GM12878 (cell line): ENCODE measurements at regions not wholly inside any gene's neighbourhood (a gene's known extent, or its start where the extent isn't known, plus 50 kb on each side); places are given as distances from the start of the nearest gene placed in this dataset.

Experiments used
- ATAC-seq: fragments of 200-7000 bp; cut with Tn5 transposase; 3 replicates; pipeline ENCODE4 v1.9.1; 2020; ENCODE audit warnings: mild to moderate bottlenecking, moderate library complexity
- BruUV-seq: library from RNA; stranded (reverse); fragments of 400-500 nt; replicated peaks from 2 replicates; lab custom pipeline; 2021; lab: Mats Ljungman, UMichigan
- CTCF ChIA-PET: fragments of 300-600 bp; sonication (Branson Sonifier 250); formaldehyde crosslinking; extraction: SDS; loops from one replicate; lab custom pipeline; 2021; ENCODE audit warnings: inconsistent platforms; lab: Yijun Ruan, JAX
- POLR2A ChIA-PET: fragments of 350-600 bp; formaldehyde crosslinking; extraction: SDS; loops from one replicate; lab custom pipeline; 2021; ENCODE audit warnings: inconsistent platforms; lab: Charles Lee
- RAD21 ChIA-PET: fragments of 300-600 bp; sonication (Branson Sonifier 250); formaldehyde crosslinking; loops from one replicate; lab custom pipeline; 2023; ENCODE audit warnings: antibody characterized with exemption; ENCODE audit not compliant: unreplicated experiment; lab: Charles Lee
- SMC1A ChIA-PET: fragments of 300-600 bp; sonication (Branson Sonifier 250); formaldehyde crosslinking; loops from one replicate; lab custom pipeline; 2023; ENCODE audit not compliant: unreplicated experiment, uncharacterized antibody; lab: Charles Lee
- DNase-seq: peaks from one replicate; pipeline ENCODE4 v3.0.0-alpha.2; 2011; ENCODE audit warnings: low read depth, low spot score
- FAIRE-seq: peaks from 3 replicates; lab custom pipeline; 2011; peaks lifted over from hg19 to GRCh38; lab: Jason Lieb, UNC
- H2AFZ ChIP-seq: 2 replicates; pipeline ENCODE4 v1.6.0; 2011; ENCODE audit warnings: low read depth, low read length, control low read depth; ENCODE audit not compliant: control insufficient read depth
- H3K27ac ChIP-seq: 2 replicates; pipeline ENCODE4 v1.5.1; 2011; ENCODE audit warnings: control low read depth; ENCODE audit not compliant: control insufficient read depth, insufficient read depth
- H3K27me3 ChIP-seq, 2 experiments: replicated peaks in 1 of 2; 2 replicates each; pipeline versions ENCODE4 v1.6.0 to v1.6.1; 2011; ENCODE audit warnings: low read length in 1 of 2; ENCODE audit not compliant: control insufficient read depth in 2 of 2, insufficient read depth in 2 of 2
- H3K36me3 ChIP-seq, 2 experiments: 2 replicates each; pipeline ENCODE4 v1.5.1; 2011; ENCODE audit warnings: low read length in 1 of 2; ENCODE audit not compliant: control insufficient read depth in 2 of 2, insufficient read depth in 2 of 2
- H3K4me1 ChIP-seq: 2 replicates; pipeline ENCODE4 v1.6.1; 2011; ENCODE audit warnings: mild to moderate bottlenecking, low read length, moderate library complexity, mixed read lengths; ENCODE audit not compliant: control insufficient read depth, insufficient read depth
- H3K4me2 ChIP-seq: 2 replicates; pipeline ENCODE4 v1.6.0; 2011; ENCODE audit warnings: control low read depth; ENCODE audit not compliant: control insufficient read depth, insufficient read depth
- H3K4me3 ChIP-seq: fragments of 200-600 bp; sonication (generic); 2 replicates; pipeline ENCODE4 v1.5.1; 2016
- H3K79me2 ChIP-seq: 2 replicates; pipeline ENCODE4 v1.6.0; 2011; ENCODE audit warnings: low read length; ENCODE audit not compliant: control insufficient read depth, insufficient read depth
- H3K9ac ChIP-seq: 2 replicates; pipeline ENCODE4 v1.8.0; 2011; ENCODE audit warnings: low read length, control low read depth, mixed read lengths; ENCODE audit not compliant: control insufficient read depth, insufficient read depth
- H3K9me3 ChIP-seq: replicated peaks from 3 replicates; pipeline ENCODE4 v1.5.1; 2011; ENCODE audit warnings: mild to moderate bottlenecking, low read length; ENCODE audit not compliant: control insufficient read depth, insufficient read depth
- H4K20me1 ChIP-seq: 2 replicates; pipeline ENCODE4 v1.6.0; 2011; ENCODE audit not compliant: control insufficient read depth, insufficient read depth
- BHLHE40 ChIP-seq, 2 experiments: fragments of 450-650 bp in 1 of 2; IDR thresholded peaks; 2 replicates each; pipeline ENCODE4 v1.6.1; 2011 to 2017; ENCODE audit warnings: low read depth in 2 of 2, borderline replicate concordance in 1 of 2, improper control_type of control experiment in 1 of 2, low read length in 1 of 2, mild to moderate bottlenecking in 1 of 2
- CHD4 ChIP-seq: fragments of 200-600 bp; sonication (generic); IDR thresholded peaks from 2 replicates; pipeline ENCODE4 v1.6.1; 2016; ENCODE audit warnings: mild to moderate bottlenecking
- NBN ChIP-seq: fragments of 450-650 bp; IDR thresholded peaks from 2 replicates; pipeline ENCODE4 v1.6.1; 2016
- RFX5 ChIP-seq: IDR thresholded peaks from 2 replicates; pipeline ENCODE4 v1.6.1; 2011; ENCODE audit warnings: low read depth, low read length, improper control_type of control experiment
- SP1 ChIP-seq: IDR thresholded peaks from one replicate; pipeline ENCODE4 v1.6.1; 2011; ENCODE audit warnings: low read depth, low read length
- YY1 ChIP-seq: IDR thresholded peaks from 2 replicates; pipeline ENCODE4 v1.6.1; 2011; ENCODE audit warnings: low read depth, mild to moderate bottlenecking, low read length
- ZNF384 ChIP-seq: IDR thresholded peaks from 2 replicates; pipeline ENCODE4 v1.6.1; 2012; ENCODE audit warnings: low read depth, mild to moderate bottlenecking, low read length, improper control_type of control experiment, borderline replicate concordance
- WGBS: methylation state at CpG from one replicate; pipeline ENCODE4 v1.1.6; 2016; ENCODE audit warnings: low lambda C conversion rate; ENCODE audit not compliant: insufficient replicate concordance, insufficient coverage; ENCODE audit errors: missing lambda C conversion rate; 5-methylcytosine and 5-hydroxymethylcytosine counted together
- in situ Hi-C: fragments of 300-500 bp; cut with MboI; formaldehyde crosslinking; loops from 9 replicates; pipeline ENCODE4 v1.14.3; 2018; ENCODE audit warnings: mixed read lengths
- intact Hi-C: fragments of 100-400 bp; cut with micrococcal nuclease; formaldehyde crosslinking; loops from one replicate; pipeline ENCODE4 v1.14.2; 2022; ENCODE audit not compliant: unreplicated experiment
- TF ChIP-seq, protein P1 (sequence below): fragments of 450-650 bp; IDR thresholded peaks from 2 replicates; pipeline ENCODE4 v1.6.1; 2017; ENCODE audit warnings: low read depth, mild to moderate bottlenecking, moderate library complexity
- TF ChIP-seq, protein P2 (sequence below): fragments of 450-650 bp; IDR thresholded peaks from 2 replicates; pipeline ENCODE4 v1.6.1; 2017; ENCODE audit warnings: mild to moderate bottlenecking
- TF ChIP-seq, protein P3 (sequence below): fragments of 450-650 bp; formaldehyde crosslinking; IDR thresholded peaks from 2 replicates; pipeline ENCODE4 v1.4.0; 2020; ENCODE audit warnings: mild to moderate bottlenecking, moderate library complexity
- TF ChIP-seq, protein P4 (sequence below): fragments of 450-650 bp; IDR thresholded peaks from 2 replicates; pipeline ENCODE4 v1.6.1; 2017; ENCODE audit warnings: mild to moderate bottlenecking, moderate library complexity

DNA sequence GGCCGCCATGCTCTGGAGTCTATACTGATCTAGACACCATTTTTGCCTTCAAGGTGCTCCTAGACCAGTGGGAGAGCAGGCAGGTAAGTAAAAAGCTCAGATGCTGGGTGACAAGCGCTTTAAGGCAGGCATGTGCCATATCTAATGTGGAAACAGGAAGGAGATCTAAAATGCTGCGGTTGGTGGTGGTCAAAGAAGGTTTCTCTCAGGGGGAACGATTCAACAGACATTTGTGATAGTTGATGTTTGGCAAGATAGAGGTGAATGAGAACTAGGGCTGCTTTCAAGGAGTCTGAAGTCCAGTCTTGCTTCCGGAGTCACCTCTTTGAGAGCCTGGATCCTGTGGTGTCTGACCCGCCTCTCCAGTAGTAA is 146.2 kb upstream of the KLF4 start (continued):
- TF ChIP-seq, protein P1, sequence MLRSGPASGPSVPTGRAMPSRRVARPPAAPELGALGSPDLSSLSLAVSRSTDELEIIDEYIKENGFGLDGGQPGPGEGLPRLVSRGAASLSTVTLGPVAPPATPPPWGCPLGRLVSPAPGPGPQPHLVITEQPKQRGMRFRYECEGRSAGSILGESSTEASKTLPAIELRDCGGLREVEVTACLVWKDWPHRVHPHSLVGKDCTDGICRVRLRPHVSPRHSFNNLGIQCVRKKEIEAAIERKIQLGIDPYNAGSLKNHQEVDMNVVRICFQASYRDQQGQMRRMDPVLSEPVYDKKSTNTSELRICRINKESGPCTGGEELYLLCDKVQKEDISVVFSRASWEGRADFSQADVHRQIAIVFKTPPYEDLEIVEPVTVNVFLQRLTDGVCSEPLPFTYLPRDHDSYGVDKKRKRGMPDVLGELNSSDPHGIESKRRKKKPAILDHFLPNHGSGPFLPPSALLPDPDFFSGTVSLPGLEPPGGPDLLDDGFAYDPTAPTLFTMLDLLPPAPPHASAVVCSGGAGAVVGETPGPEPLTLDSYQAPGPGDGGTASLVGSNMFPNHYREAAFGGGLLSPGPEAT: no peak

DNA sequence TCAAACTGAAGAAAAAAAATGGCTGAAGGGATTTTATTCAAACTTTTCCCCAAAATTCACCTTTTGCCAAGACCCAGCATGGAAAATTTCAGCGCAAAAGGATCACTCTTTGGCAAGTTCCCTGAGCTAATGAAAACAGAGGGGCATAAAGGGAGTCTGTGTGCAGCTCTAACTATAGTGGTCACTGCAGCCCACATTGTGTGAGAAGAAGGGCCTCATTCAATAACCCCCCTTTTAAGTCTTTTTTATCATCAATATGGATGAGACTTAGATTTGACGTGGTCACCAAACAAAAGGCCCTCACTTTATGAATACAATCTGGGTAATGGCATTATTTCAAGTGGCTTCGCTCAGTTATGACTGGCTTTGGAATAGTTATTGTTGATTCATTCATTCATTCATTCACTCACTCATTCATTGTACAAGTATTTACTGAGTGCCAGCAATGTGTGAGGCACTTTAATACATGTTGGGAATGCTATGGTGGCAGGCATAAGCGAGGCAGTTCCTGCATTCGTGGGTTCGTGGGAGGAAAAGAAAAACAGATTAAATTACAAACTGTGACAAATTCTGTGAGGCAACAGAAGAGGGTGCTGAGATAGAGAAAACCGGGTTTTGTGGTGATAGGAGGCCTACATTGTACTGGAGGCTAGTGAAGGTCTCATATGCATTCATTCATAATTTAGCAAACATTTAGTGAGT is 145.7 kb upstream of the KLF4 start:
- no peak overlapping the region for H3K9ac ChIP-seq
- H3K27ac ChIP-seq: no peak overlapping the region
- ChIA-PET RAD21 (interaction anchor here (0.9 kb wide), 1 partner anchor 117 kb away, joined by 3 read pairs; no protein-coding TSS in a partner anchor), CTCF (no interaction called here), SMC1A (interaction anchor here (0.8 to 1.0 kb wide), 2 partner anchors 9 to 76 kb away, joined by 3 read pairs; no protein-coding TSS in a partner anchor), POLR2A (no interaction called here)
- H4K20me1 ChIP-seq: no peaks in the 10 kb centered on the region
- H3K4me3 ChIP-seq: no peak overlapping the region
- H3K4me1 ChIP-seq: no peaks in the 10 kb centered on the region
- in situ Hi-C loops: no loop called here
- WGBS: 20% methylated on average over 7 of the region's 7 CpGs
- no peak overlapping the region for H3K4me2 ChIP-seq
- intact Hi-C loops: no loop called here
- DNase-seq: no peak
- ATAC-seq: no peak
- H2AFZ ChIP-seq: no peak overlapping the region
- BruUV-seq: no TSS peak
- H3K79me2 ChIP-seq: no peaks in the 10 kb centered on the region
- no peaks in the 10 kb centered on the region for H3K9me3 ChIP-seq
- no peaks in the 10 kb centered on the region for H3K27me3 ChIP-seq
- FAIRE-seq: no peak
- no peaks in the 10 kb centered on the region for H3K36me3 ChIP-seq
- no peak for TF ChIP-seq SP1
- TF ChIP-seq YY1: no peak
- no peak for TF ChIP-seq NBN
- no peak for TF ChIP-seq RFX5
- no peak for TF ChIP-seq BHLHE40 (IDR thresholded peaks at IDR 0.05; ENCODE audit: borderline replicate concordance in 1 of 2, low read depth in 2 of 2, low read length in 1 of 2)
- TF ChIP-seq, protein P2, sequence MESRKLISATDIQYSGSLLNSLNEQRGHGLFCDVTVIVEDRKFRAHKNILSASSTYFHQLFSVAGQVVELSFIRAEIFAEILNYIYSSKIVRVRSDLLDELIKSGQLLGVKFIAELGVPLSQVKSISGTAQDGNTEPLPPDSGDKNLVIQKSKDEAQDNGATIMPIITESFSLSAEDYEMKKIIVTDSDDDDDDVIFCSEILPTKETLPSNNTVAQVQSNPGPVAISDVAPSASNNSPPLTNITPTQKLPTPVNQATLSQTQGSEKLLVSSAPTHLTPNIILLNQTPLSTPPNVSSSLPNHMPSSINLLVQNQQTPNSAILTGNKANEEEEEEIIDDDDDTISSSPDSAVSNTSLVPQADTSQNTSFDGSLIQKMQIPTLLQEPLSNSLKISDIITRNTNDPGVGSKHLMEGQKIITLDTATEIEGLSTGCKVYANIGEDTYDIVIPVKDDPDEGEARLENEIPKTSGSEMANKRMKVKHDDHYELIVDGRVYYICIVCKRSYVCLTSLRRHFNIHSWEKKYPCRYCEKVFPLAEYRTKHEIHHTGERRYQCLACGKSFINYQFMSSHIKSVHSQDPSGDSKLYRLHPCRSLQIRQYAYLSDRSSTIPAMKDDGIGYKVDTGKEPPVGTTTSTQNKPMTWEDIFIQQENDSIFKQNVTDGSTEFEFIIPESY: no peak
- TF ChIP-seq, protein P3, sequence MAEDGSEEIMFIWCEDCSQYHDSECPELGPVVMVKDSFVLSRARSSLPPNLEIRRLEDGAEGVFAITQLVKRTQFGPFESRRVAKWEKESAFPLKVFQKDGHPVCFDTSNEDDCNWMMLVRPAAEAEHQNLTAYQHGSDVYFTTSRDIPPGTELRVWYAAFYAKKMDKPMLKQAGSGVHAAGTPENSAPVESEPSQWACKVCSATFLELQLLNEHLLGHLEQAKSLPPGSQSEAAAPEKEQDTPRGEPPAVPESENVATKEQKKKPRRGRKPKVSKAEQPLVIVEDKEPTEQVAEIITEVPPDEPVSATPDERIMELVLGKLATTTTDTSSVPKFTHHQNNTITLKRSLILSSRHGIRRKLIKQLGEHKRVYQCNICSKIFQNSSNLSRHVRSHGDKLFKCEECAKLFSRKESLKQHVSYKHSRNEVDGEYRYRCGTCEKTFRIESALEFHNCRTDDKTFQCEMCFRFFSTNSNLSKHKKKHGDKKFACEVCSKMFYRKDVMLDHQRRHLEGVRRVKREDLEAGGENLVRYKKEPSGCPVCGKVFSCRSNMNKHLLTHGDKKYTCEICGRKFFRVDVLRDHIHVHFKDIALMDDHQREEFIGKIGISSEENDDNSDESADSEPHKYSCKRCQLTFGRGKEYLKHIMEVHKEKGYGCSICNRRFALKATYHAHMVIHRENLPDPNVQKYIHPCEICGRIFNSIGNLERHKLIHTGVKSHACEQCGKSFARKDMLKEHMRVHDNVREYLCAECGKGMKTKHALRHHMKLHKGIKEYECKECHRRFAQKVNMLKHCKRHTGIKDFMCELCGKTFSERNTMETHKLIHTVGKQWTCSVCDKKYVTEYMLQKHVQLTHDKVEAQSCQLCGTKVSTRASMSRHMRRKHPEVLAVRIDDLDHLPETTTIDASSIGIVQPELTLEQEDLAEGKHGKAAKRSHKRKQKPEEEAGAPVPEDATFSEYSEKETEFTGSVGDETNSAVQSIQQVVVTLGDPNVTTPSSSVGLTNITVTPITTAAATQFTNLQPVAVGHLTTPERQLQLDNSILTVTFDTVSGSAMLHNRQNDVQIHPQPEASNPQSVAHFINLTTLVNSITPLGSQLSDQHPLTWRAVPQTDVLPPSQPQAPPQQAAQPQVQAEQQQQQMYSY (CRISPR knock-in tag): no peak
- TF ChIP-seq ZNF384: no peak
- no peak for TF ChIP-seq CHD4
- TF ChIP-seq, protein P4, sequence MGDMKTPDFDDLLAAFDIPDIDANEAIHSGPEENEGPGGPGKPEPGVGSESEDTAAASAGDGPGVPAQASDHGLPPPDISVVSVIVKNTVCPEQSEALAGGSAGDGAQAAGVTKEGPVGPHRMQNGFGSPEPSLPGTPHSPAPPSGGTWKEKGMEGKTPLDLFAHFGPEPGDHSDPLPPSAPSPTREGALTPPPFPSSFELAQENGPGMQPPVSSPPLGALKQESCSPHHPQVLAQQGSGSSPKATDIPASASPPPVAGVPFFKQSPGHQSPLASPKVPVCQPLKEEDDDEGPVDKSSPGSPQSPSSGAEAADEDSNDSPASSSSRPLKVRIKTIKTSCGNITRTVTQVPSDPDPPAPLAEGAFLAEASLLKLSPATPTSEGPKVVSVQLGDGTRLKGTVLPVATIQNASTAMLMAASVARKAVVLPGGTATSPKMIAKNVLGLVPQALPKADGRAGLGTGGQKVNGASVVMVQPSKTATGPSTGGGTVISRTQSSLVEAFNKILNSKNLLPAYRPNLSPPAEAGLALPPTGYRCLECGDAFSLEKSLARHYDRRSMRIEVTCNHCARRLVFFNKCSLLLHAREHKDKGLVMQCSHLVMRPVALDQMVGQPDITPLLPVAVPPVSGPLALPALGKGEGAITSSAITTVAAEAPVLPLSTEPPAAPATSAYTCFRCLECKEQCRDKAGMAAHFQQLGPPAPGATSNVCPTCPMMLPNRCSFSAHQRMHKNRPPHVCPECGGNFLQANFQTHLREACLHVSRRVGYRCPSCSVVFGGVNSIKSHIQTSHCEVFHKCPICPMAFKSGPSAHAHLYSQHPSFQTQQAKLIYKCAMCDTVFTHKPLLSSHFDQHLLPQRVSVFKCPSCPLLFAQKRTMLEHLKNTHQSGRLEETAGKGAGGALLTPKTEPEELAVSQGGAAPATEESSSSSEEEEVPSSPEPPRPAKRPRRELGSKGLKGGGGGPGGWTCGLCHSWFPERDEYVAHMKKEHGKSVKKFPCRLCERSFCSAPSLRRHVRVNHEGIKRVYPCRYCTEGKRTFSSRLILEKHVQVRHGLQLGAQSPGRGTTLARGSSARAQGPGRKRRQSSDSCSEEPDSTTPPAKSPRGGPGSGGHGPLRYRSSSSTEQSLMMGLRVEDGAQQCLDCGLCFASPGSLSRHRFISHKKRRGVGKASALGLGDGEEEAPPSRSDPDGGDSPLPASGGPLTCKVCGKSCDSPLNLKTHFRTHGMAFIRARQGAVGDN: no peak
